ENCODE measurements at regions not wholly inside any gene's neighbourhood (a gene's known extent, or its start where the extent isn't known, plus 50 kb on each side); places are given as distances from the start of the nearest gene placed in this dataset.

DNA sequence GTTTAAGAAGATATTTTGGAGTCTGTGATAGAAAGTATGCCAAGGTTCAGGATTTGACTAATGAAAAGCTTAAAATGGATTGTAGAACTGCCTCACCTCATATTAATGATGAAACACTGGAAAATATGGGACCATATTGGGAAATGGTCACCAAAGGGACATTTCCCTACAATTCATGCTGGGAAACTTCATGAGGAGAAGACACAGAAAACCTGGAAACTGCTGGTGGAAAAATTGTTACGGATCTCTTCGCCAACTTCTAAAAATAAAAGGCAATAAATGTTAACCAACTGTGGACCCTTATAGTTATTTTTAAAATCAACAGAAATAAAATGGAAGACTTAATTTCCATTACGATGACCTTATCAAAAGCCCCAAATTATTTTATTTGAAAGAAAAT lies 97.6 kb upstream of the FRMD4B start:
- TF ChIP-seq CTCF (conservative IDR thresholded peaks at IDR 0.05) = no peak
- no peak for TF ChIP-seq EZH2 (IDR thresholded peaks at IDR 0.05; ENCODE audit: low read depth)
